IMR-90 (cell line): ENCODE measurements at regions not wholly inside any gene's neighbourhood (a gene's known extent, or its start where the extent isn't known, plus 50 kb on each side); places are given as distances from the start of the nearest gene placed in this dataset.

Experiments
- ATAC-seq: fragments of 200-7000 bp; cut with Tn5 transposase; 2 replicates; pipeline ENCODE4 v1.9.1; 2020; ENCODE audit warnings: low read depth, mild to moderate bottlenecking, moderate library complexity
- BruUV-seq: library from RNA; stranded (reverse); fragments of 400-500 nt; replicated peaks from 2 replicates; lab custom pipeline; 2021; lab: Mats Ljungman, UMichigan
- CTCF ChIA-PET: fragments of 300-600 bp; formaldehyde crosslinking; extraction: SDS; loops from one replicate; lab custom pipeline; 2021; ENCODE audit warnings: antibody characterized with exemption; lab: Yijun Ruan, JAX
- POLR2A ChIA-PET: fragments of 300-600 bp; sonication (Branson Sonifier 250); formaldehyde crosslinking; loops from one replicate; lab custom pipeline; 2022; ENCODE audit warnings: antibody characterized with exemption; ENCODE audit not compliant: unreplicated experiment; lab: Charles Lee
- DNase-seq: peaks from one replicate; pipeline ENCODE4 v3.0.0; 2013
- H2AFZ ChIP-seq: replicated peaks from 2 replicates; pipeline ENCODE3; 2013; ENCODE audit warnings: low read length, mild to moderate bottlenecking; ENCODE audit not compliant: poor library complexity
- H2AK5ac ChIP-seq: 2 replicates; pipeline ENCODE4 v1.6.1; 2013; ENCODE audit warnings: low read depth, low read length, inconsistent platforms
- H2AK9ac ChIP-seq: replicated peaks from 2 replicates; pipeline ENCODE3; 2013; ENCODE audit warnings: mild to moderate bottlenecking, low read depth, low read length, moderate library complexity; ENCODE audit not compliant: poor library complexity
- H2BK120ac ChIP-seq: 2 replicates; pipeline ENCODE4 v1.6.1; 2013; ENCODE audit warnings: low read depth, low read length, inconsistent platforms
- H2BK15ac ChIP-seq: 3 replicates; pipeline ENCODE4 v1.6.1; 2013; ENCODE audit warnings: low read depth, low read length, inconsistent platforms
- H2BK20ac ChIP-seq: 2 replicates; pipeline ENCODE4 v1.6.1; 2013; ENCODE audit warnings: low read depth, mild to moderate bottlenecking, inconsistent platforms, low read length, moderate library complexity
- H2BK5ac ChIP-seq: 2 replicates; pipeline ENCODE4 v1.6.1; 2013; ENCODE audit warnings: mild to moderate bottlenecking, low read depth, low read length, inconsistent platforms; ENCODE audit not compliant: poor library complexity, severe bottlenecking
- H3K14ac ChIP-seq: replicated peaks from 2 replicates; pipeline ENCODE4 v1.6.1; 2013; ENCODE audit warnings: low read depth, low read length, inconsistent platforms
- H3K18ac ChIP-seq: 2 replicates; pipeline ENCODE4 v1.6.1; 2013; ENCODE audit warnings: low read depth, low read length, control low read depth
- H3K23ac ChIP-seq: 2 replicates; pipeline ENCODE4 v1.6.1; 2013; ENCODE audit warnings: low read depth, low read length, inconsistent platforms
- H3K27ac ChIP-seq: 2 replicates; pipeline ENCODE4 v1.5.1; 2013; ENCODE audit warnings: mild to moderate bottlenecking, control low read depth, low read length; ENCODE audit not compliant: insufficient read depth
- H3K27me3 ChIP-seq: 2 replicates; pipeline ENCODE4 v1.6.1; 2013; ENCODE audit warnings: low read length; ENCODE audit not compliant: control insufficient read depth, insufficient read depth
- H3K36me3 ChIP-seq: 2 replicates; pipeline ENCODE4 v1.6.1; 2013; ENCODE audit warnings: low read length, mixed read lengths; ENCODE audit not compliant: control insufficient read depth, insufficient read depth
- H3K4ac ChIP-seq: 2 replicates; pipeline ENCODE4 v1.6.1; 2013; ENCODE audit warnings: low read depth, low read length, inconsistent platforms
- H3K4me1 ChIP-seq: 2 replicates; pipeline ENCODE4 v1.6.1; 2013; ENCODE audit warnings: low read length, mixed read lengths; ENCODE audit not compliant: control insufficient read depth, insufficient read depth
- H3K4me2 ChIP-seq: 2 replicates; pipeline ENCODE4 v1.6.1; 2013; ENCODE audit warnings: low read depth, mild to moderate bottlenecking, control low read depth, low read length, moderate library complexity
- H3K4me3 ChIP-seq: 2 replicates; pipeline ENCODE4 v1.5.1; 2013; ENCODE audit warnings: low read depth, mild to moderate bottlenecking, control low read depth, low read length, moderate library complexity; ENCODE audit not compliant: insufficient read depth
- H3K56ac ChIP-seq: 2 replicates; pipeline ENCODE4 v1.6.1; 2013; ENCODE audit warnings: low read length, inconsistent platforms; ENCODE audit not compliant: insufficient read depth; ENCODE audit errors: extremely low read depth
- H3K79me1 ChIP-seq, 2 experiments: 2 replicates each; pipeline ENCODE4 v1.6.1; 2013; ENCODE audit warnings: low read length in 2 of 2, inconsistent platforms in 1 of 2, low read depth in 1 of 2
- H3K9ac ChIP-seq: 2 replicates; pipeline ENCODE4 v1.6.1; 2013; ENCODE audit warnings: low read depth, low read length, control low read depth
- H3K9me1 ChIP-seq: 2 replicates; pipeline ENCODE4 v1.6.1; 2013; ENCODE audit warnings: low read length, inconsistent platforms; ENCODE audit not compliant: insufficient read depth
- H3K9me3 ChIP-seq: 2 replicates; pipeline ENCODE4 v1.6.1; 2013; ENCODE audit warnings: low read length; ENCODE audit not compliant: control insufficient read depth, insufficient read depth
- H4K20me1 ChIP-seq: 2 replicates; pipeline ENCODE4 v1.6.1; 2013; ENCODE audit warnings: low read length, inconsistent platforms; ENCODE audit not compliant: insufficient read depth
- H4K5ac ChIP-seq: 2 replicates; pipeline ENCODE4 v1.6.1; 2013; ENCODE audit warnings: mild to moderate bottlenecking, low read depth, low read length, control low read depth
- H4K8ac ChIP-seq, 2 experiments: 2 replicates each; pipeline ENCODE4 v1.6.1; 2013; ENCODE audit warnings: low read depth in 2 of 2, low read length in 2 of 2, control low read depth in 1 of 2, inconsistent platforms in 1 of 2
- H4K91ac ChIP-seq: 2 replicates; pipeline ENCODE4 v1.6.1; 2013; ENCODE audit warnings: low read depth, low read length, inconsistent platforms; ENCODE audit not compliant: insufficient read depth
- BHLHE40 ChIP-seq: fragments of 150-350 bp; IDR thresholded peaks from 2 replicates; pipeline ENCODE4 v1.6.1; 2016; ENCODE audit warnings: mild to moderate bottlenecking, low read depth, low read length
- CEBPB ChIP-seq: IDR thresholded peaks from 2 replicates; pipeline ENCODE4 v1.6.1; 2012; ENCODE audit warnings: low read depth, low read length, improper control_type of control experiment
- CHD1 ChIP-seq: IDR thresholded peaks from 2 replicates; pipeline ENCODE4 v1.6.1; 2012; ENCODE audit warnings: low read depth, low read length, improper control_type of control experiment
- ELK1 ChIP-seq: fragments of 150-350 bp; IDR thresholded peaks from 2 replicates; pipeline ENCODE4 v1.6.1; 2016; ENCODE audit warnings: low read depth, mild to moderate bottlenecking, low read length, moderate library complexity, borderline replicate concordance
- FOS ChIP-seq: fragments of 150-350 bp; IDR thresholded peaks from 2 replicates; pipeline ENCODE4 v1.6.1; 2016; ENCODE audit warnings: low read depth, low read length
- POLR2A ChIP-seq: IDR thresholded peaks from 2 replicates; pipeline ENCODE4 v1.6.1; 2012; ENCODE audit warnings: mild to moderate bottlenecking, low read depth, low read length
- RCOR1 ChIP-seq: IDR thresholded peaks from 2 replicates; pipeline ENCODE4 v1.6.1; 2012; ENCODE audit warnings: mild to moderate bottlenecking, low read length, improper control_type of control experiment; ENCODE audit not compliant: insufficient replicate concordance
- SMC3 ChIP-seq: fragments of 150-350 bp; IDR thresholded peaks from 2 replicates; pipeline ENCODE4 v1.6.1; 2016; ENCODE audit warnings: low read depth, mild to moderate bottlenecking, antibody characterized with exemption, low read length, moderate library complexity
- USF2 ChIP-seq: fragments of 150-350 bp; IDR thresholded peaks from 2 replicates; pipeline ENCODE4 v1.6.1; 2017; ENCODE audit warnings: mild to moderate bottlenecking, antibody characterized with exemption, low read length, low read depth
- WGBS, 2 experiments: methylation state at CpG; one replicate each; pipeline versions ENCODE4 v1.1.5 to v1.1.7; 2013; ENCODE audit warnings: missing lambda C conversion rate in 2 of 2; ENCODE audit not compliant: insufficient read length in 1 of 2; ENCODE audit errors: extremely low coverage in 2 of 2; 5-methylcytosine and 5-hydroxymethylcytosine counted together
- dilution Hi-C: fragments of 300-500 bp; cut with HindIII; formaldehyde crosslinking; loops from one replicate; pipeline ENCODE4 v1.14.3; 2018; ENCODE audit warnings: low sequenced_read_pairs; ENCODE audit not compliant: unreplicated experiment
- in situ Hi-C: fragments of 300-500 bp; cut with MboI; formaldehyde crosslinking; loops from 3 replicates; pipeline ENCODE4 v1.14.3; 2019; ENCODE audit warnings: low sequenced_read_pairs, inconsistent platforms, mixed read lengths
- intact Hi-C: fragments of 100-400 bp; cut with micrococcal nuclease; formaldehyde crosslinking; loops from 2 replicates; pipeline ENCODE4 v1.10.0; 2022
- TF ChIP-seq, protein P1 (sequence below): conservative IDR thresholded peaks from 2 replicates; pipeline ENCODE4 v1.5.1; 2012; ENCODE audit warnings: mild to moderate bottlenecking, low read depth, low read length, improper control_type of control experiment

- no peak overlapping the region for H3K18ac ChIP-seq
- H3K4me2 ChIP-seq: no peak overlapping the region
- H3K9ac ChIP-seq: no peak overlapping the region
- no peak overlapping the region for H3K23ac ChIP-seq
- H3K27ac ChIP-seq: no peak overlapping the region
- no peak overlapping the region for H2BK20ac ChIP-seq
- no peak overlapping the region for H2BK120ac ChIP-seq
- no peaks in the 10 kb centered on the region for H4K20me1 ChIP-seq
- CTCF ChIA-PET: no interaction called here
- H3K9me1 ChIP-seq: no peaks in the 10 kb centered on the region
- H4K8ac ChIP-seq: no peak overlapping the region
- no peaks in the 10 kb centered on the region for H3K9me3 ChIP-seq
- no peak overlapping the region for H3K4me3 ChIP-seq
- H3K79me1 ChIP-seq: no peaks in the 10 kb centered on the region
- no peaks in the 10 kb centered on the region for H3K36me3 ChIP-seq
- no peak overlapping the region for H2AFZ ChIP-seq
- no peaks in the 10 kb centered on the region for H3K27me3 ChIP-seq
- H2AK9ac ChIP-seq: no peak overlapping the region
- no peak overlapping the region for H3K14ac ChIP-seq
- intact Hi-C loops (no loop called here), dilution Hi-C loops (no loop called here), in situ Hi-C loops (no loop called here)
- no TSS peak for BruUV-seq
- no peak overlapping the region for H4K91ac ChIP-seq
- ATAC-seq: no peak
- POLR2A ChIA-PET: no interaction called here
- no CpG with 5 or more reads among the region's 3 CpGs for WGBS, 2 experiments
- H2BK5ac ChIP-seq: no peak overlapping the region
- no peak for DNase-seq
- no peak overlapping the region for H4K5ac ChIP-seq
- no peak overlapping the region for H3K56ac ChIP-seq
- no peaks in the 10 kb centered on the region for H3K4me1 ChIP-seq
- H3K4ac ChIP-seq: no peak overlapping the region
- H2BK15ac ChIP-seq: no peak overlapping the region
- H2AK5ac ChIP-seq: no peak overlapping the region
- TF ChIP-seq POLR2A: no peak
- no peak for TF ChIP-seq USF2
- TF ChIP-seq SMC3: no peak
- no peak for TF ChIP-seq CEBPB
- TF ChIP-seq BHLHE40: no peak
- no peak for TF ChIP-seq CHD1
- no peak for TF ChIP-seq RCOR1
- TF ChIP-seq, protein P1, sequence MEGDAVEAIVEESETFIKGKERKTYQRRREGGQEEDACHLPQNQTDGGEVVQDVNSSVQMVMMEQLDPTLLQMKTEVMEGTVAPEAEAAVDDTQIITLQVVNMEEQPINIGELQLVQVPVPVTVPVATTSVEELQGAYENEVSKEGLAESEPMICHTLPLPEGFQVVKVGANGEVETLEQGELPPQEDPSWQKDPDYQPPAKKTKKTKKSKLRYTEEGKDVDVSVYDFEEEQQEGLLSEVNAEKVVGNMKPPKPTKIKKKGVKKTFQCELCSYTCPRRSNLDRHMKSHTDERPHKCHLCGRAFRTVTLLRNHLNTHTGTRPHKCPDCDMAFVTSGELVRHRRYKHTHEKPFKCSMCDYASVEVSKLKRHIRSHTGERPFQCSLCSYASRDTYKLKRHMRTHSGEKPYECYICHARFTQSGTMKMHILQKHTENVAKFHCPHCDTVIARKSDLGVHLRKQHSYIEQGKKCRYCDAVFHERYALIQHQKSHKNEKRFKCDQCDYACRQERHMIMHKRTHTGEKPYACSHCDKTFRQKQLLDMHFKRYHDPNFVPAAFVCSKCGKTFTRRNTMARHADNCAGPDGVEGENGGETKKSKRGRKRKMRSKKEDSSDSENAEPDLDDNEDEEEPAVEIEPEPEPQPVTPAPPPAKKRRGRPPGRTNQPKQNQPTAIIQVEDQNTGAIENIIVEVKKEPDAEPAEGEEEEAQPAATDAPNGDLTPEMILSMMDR: no peak
- no peak for TF ChIP-seq ELK1
- no peak for TF ChIP-seq FOS
Measured at GRCh38 chr4:60326735-60327134, 873.4 kb upstream of the ADGRL3 start.
